ENCODE measurements at regions not wholly inside any gene's neighbourhood (a gene's known extent, or its start where the extent isn't known, plus 50 kb on each side); places are given as distances from the start of the nearest gene placed in this dataset.
"Not testable (repeated sequence)": the region's sequence is repeated elsewhere in the genome, so short reads cannot be mapped to it uniquely, and the experiment has no call there.

DNA sequence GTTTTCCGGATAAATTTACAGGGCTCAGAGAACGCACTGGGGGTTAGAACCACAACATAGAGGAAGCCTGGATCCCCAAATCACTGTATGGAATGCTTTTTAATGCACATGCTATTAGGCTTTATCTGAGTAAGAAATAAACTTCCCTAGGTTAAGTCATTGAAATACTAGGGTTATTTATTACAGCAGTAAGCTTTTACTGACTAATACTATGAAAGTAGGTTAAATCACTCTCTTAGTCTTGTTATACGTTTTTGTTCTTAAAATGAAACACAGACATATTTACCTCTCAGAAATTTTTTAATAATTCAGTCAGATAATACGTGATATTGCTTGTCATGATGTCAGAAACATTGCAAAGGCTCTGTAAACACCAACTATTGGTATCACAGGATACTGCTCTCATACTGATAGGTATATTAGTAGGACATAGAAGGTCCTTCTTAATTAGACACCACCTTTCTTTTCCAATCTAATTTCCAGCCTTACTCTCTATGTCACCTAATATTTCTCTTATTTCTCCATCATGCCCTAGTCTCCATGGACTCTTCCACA is 162.7 kb upstream of the NYAP2 start:
- DNase-seq (ENCODE audit: extremely low spot score): no peak
- POLR2A ChIA-PET: no interaction called here
- TF ChIP-seq CTCF (IDR thresholded peaks at IDR 0.05; ENCODE audit: control extremely low read depth, extremely low read depth, low read depth, missing control alignments): no peak
- CTCF ChIA-PET: no interaction called here

- no peak for DNase-seq (ENCODE audit: extremely low spot score)
- POLR2A ChIA-PET: no interaction called here
- no peak for TF ChIP-seq CTCF (IDR thresholded peaks at IDR 0.05; ENCODE audit: control extremely low read depth, extremely low read depth, low read depth, missing control alignments)
- CTCF ChIA-PET: interaction anchor here (1.0 to 2.1 kb wide), 2 partner anchors 9 to 12 kb away, joined by 3 to 9 read pairs; no protein-coding TSS in a partner anchor
Measured at GRCh38 chr2:225233234-225233633, 166.3 kb upstream of the NYAP2 start.

GRCh38 chr2:225231900-225232299 is 167.6 kb upstream of the NYAP2 start:
- TF ChIP-seq CTCF (IDR thresholded peaks at IDR 0.05; ENCODE audit: control extremely low read depth, extremely low read depth, low read depth, missing control alignments): no peak
- no peak for DNase-seq (ENCODE audit: extremely low spot score)
- ChIA-PET POLR2A (no interaction called here), CTCF (no interaction called here)

DNA sequence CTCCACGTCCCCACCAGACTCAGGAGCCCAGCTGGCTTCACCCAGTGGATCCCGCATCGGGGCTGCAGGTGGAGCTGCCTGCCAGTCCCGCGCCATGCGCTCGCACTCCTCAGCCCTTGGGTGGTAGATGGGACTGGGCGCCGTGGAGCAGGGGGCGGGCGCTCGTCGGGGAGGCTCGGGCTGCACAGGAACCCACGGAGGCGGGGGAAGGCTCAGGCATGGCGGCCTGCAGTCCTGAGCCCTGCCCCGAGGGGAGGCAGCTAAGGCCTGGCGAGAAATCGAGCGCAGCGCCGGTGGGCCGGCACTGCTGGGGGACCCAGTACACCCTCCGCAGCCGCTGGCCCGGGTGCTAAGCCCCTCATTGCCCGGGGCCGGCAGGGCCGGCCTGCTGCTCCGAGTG is 170.2 kb upstream of the NYAP2 start:
- POLR2A ChIA-PET; CTCF ChIA-PET; DNase-seq (ENCODE audit: extremely low spot score): not testable (repeated sequence)

DNA sequence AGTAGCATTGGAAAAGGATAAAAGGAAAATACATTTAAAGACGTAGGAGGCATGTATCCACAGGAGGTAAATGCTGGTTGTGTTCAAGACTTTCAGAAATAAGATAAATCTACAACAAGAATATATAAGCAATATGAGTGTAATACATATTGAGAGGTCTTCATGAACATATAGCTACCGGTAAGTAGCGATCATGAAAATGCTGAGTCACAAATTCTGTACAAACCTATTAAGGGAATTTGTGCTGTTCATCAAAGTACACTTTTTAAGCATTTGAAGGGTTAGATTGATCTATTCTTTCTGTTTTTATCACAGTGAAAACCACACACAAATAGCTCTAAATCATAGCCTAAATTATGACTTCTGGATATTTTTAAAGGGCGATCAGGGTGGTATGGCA is 173.1 kb upstream of the NYAP2 start:
- TF ChIP-seq CTCF (IDR thresholded peaks at IDR 0.05; ENCODE audit: control extremely low read depth, extremely low read depth, low read depth, missing control alignments): no peak
- DNase-seq (ENCODE audit: extremely low spot score): no peak
- POLR2A ChIA-PET: no interaction called here
- CTCF ChIA-PET: no interaction called here

GRCh38 chr2:225223301-225223700 is 176.2 kb upstream of the NYAP2 start:
- no peak for DNase-seq (ENCODE audit: extremely low spot score)
- ChIA-PET CTCF (interaction anchor here (1.2 to 2.4 kb wide), 3 partner anchors 11 to 12 kb away, joined by 3 to 9 read pairs (median 4); no protein-coding TSS in a partner anchor), POLR2A (no interaction called here)
- no peak for TF ChIP-seq CTCF (IDR thresholded peaks at IDR 0.05; ENCODE audit: control extremely low read depth, extremely low read depth, low read depth, missing control alignments)

DNA sequence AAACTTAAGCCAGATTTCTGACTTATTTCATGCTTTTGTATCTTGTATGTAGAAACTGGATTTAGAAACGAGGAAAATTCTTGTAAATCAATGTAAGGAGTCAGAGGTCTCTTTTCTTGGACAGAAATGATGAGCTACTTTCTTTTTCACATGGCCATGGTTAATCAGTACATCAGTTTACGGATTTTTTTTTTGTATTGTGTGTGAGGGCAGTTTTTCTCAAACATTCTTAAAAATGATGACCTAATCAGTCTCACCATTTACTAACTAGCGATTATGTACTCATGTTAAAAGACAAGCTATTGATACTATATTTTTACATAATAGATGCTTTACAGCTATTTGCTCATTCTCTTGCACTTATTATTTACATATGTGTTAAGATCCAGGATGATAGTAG is 165.2 kb upstream of the DOCK10 start:
- DNase-seq (ENCODE audit: extremely low spot score): no peak
- ChIA-PET CTCF (interaction anchor here (1.3 kb wide), 1 partner anchor 28 kb away, joined by 3 read pairs; no protein-coding TSS in a partner anchor), POLR2A (no interaction called here)
- no peak for TF ChIP-seq CTCF (IDR thresholded peaks at IDR 0.05; ENCODE audit: control extremely low read depth, extremely low read depth, low read depth, missing control alignments)

All from GM10248 (cell line).